ENCODE measurements at regions not wholly inside any gene's neighbourhood (a gene's known extent, or its start where the extent isn't known, plus 50 kb on each side); places are given as distances from the start of the nearest gene placed in this dataset.

GRCh38 chr2:239462671-239463506 lies 62.1 kb upstream of the HDAC4 start (continued):
- TF ChIP-seq ZBTB5 (IDR thresholded peaks at IDR 0.05) (no peak), BCOR (IDR thresholded peaks at IDR 0.05) (no peak), XRCC4 (IDR thresholded peaks at IDR 0.05; ENCODE audit: extremely low read depth, insufficient read depth, insufficient read length) (no peak), SRSF7 (optimal IDR thresholded peaks at IDR 0.05; ENCODE audit: low read depth, low read length) (no peak)

- Histone ChIP-seq H4K20me1 (replicated peaks; ENCODE audit: control insufficient read depth, insufficient read depth, low read length) (no peaks in the 10 kb centered on the region), H3K79me2 (ENCODE audit: control insufficient read depth, insufficient read depth, low read length) (no peaks in the 10 kb centered on the region), H3K9me1 (ENCODE audit: control insufficient read depth, insufficient read depth, low read length) (no peaks in the 10 kb centered on the region), H3K36me3 (ENCODE audit: control insufficient read depth, insufficient read depth, low read length) (no peaks in the 10 kb centered on the region), H3K4me1 (replicated peaks in 1 of 2; ENCODE audit: control insufficient read depth in 2 of 2, insufficient read depth in 2 of 2, low read length in 2 of 2) (peaks cover 0 to 3% of the 10 kb centered on the region in 2 experiments; a peak in 1 of 5 replicates), H3K4me2 (ENCODE audit: insufficient read depth, low read length) (no peak overlapping the region), H3K9me3 (replicated peaks; ENCODE audit: control insufficient read depth, insufficient read depth, low read depth, low read length) (no peaks in the 10 kb centered on the region), H2AFZ (ENCODE audit: low read depth, low read length) (no peak overlapping the region), H3K27ac (ENCODE audit: extremely low read depth, low read depth, low read length) (no peak overlapping the region), H3K27me3 (ENCODE audit: control insufficient read depth in 2 of 2, insufficient read depth in 2 of 2, low read length in 2 of 2) (peaks cover 0 to 71% of the 10 kb centered on the region in 2 experiments; a peak in 2 of 5 replicates), H3K4me3 (no peak overlapping the region), H3K9ac (ENCODE audit: insufficient read depth in 1 of 2, low read depth in 2 of 2, low read length in 2 of 2) (no peak overlapping the region)
- in situ Hi-C loops (cut with MboI) = no loop called here
- 4% methylated on average over 5 of the region's 7 CpGs for WGBS (ENCODE audit: insufficient coverage, low coverage, missing lambda C conversion rate)
- intact Hi-C loops (cut with micrococcal nuclease) = no loop called here
- FAIRE-seq (no peak), DNase-seq (ENCODE audit: extremely low read depth in 1 of 4, low spot score in 3 of 4) (no peak), ATAC-seq (no peak)
- POLR2A ChIA-PET = no interaction called here
- no TSS peak for BruUV-seq (replicated peaks)
- CTCF ChIA-PET (ENCODE audit: low intra/inter-chr PET ratio) = no interaction called here
- TF ChIP-seq BACH1 (tag; IDR thresholded peaks at IDR 0.05) (no peak), FIP1L1 (IDR thresholded peaks at IDR 0.05; ENCODE audit: low read depth, low read length, poor library complexity, severe bottlenecking) (no peak), HOMEZ (CRISPR knock-in tag; IDR thresholded peaks at IDR 0.05) (no peak), NFE2L1 (tag; IDR thresholded peaks at IDR 0.05; ENCODE audit: borderline replicate concordance, low read depth) (no peak), MCM3 (IDR thresholded peaks at IDR 0.05) (no peak), EHMT2 (IDR thresholded peaks at IDR 0.05) (no peak), KLF10 (CRISPR knock-in tag; IDR thresholded peaks at IDR 0.05) (no peak), PREB (CRISPR knock-in tag; IDR thresholded peaks at IDR 0.05) (no peak), CBX5 (IDR thresholded peaks at IDR 0.05; ENCODE audit: borderline replicate concordance, low read depth) (no peak), RHOXF2B (CRISPR knock-in tag; conservative IDR thresholded peaks at IDR 0.05) (no peak), TRIM25 (IDR thresholded peaks at IDR 0.05; ENCODE audit: borderline replicate concordance) (no peak), CSDE1 (IDR thresholded peaks at IDR 0.05) (no peak)
Observed at GRCh38 chr2:239462191-239462515, 61.3 kb upstream of the HDAC4 start.
